ENCODE measurements at regions not wholly inside any gene's neighbourhood (a gene's known extent, or its start where the extent isn't known, plus 50 kb on each side); places are given as distances from the start of the nearest gene placed in this dataset.

- intact Hi-C loops (cut with DNase I, micrococcal nuclease) = no loop called here
- ATAC-seq = no peak
Measured at GRCh38 chr10:9734218-9734617, 1283.5 kb upstream of the CELF2 start.

GRCh38 chr10:9735731-9736130, 1281.9 kb upstream of the CELF2 start:
- intact Hi-C loops (cut with DNase I, micrococcal nuclease) = no loop called here
- no peaks in the 10 kb centered on the region for H3K9me3 ChIP-seq
- no peak overlapping the region for H3K4me3 ChIP-seq
- DNase-seq (no peak), ATAC-seq (no peak)
- TF ChIP-seq, protein P1, sequence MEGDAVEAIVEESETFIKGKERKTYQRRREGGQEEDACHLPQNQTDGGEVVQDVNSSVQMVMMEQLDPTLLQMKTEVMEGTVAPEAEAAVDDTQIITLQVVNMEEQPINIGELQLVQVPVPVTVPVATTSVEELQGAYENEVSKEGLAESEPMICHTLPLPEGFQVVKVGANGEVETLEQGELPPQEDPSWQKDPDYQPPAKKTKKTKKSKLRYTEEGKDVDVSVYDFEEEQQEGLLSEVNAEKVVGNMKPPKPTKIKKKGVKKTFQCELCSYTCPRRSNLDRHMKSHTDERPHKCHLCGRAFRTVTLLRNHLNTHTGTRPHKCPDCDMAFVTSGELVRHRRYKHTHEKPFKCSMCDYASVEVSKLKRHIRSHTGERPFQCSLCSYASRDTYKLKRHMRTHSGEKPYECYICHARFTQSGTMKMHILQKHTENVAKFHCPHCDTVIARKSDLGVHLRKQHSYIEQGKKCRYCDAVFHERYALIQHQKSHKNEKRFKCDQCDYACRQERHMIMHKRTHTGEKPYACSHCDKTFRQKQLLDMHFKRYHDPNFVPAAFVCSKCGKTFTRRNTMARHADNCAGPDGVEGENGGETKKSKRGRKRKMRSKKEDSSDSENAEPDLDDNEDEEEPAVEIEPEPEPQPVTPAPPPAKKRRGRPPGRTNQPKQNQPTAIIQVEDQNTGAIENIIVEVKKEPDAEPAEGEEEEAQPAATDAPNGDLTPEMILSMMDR (IDR thresholded peaks at IDR 0.05) = no peak
- H3K4me1 ChIP-seq (ENCODE audit: low read depth) = no peaks in the 10 kb centered on the region
- H3K36me3 ChIP-seq (ENCODE audit: low read depth) = no peaks in the 10 kb centered on the region

More at GRCh38 chr10:9734218-9734617, 1283.5 kb upstream of the CELF2 start:
- DNase-seq = no peak
- Histone ChIP-seq H3K4me1 (ENCODE audit: low read depth) (no peaks in the 10 kb centered on the region), H3K9me3 (no peaks in the 10 kb centered on the region), H3K36me3 (ENCODE audit: low read depth) (no peaks in the 10 kb centered on the region), H3K4me3 (no peak overlapping the region)
- TF ChIP-seq, protein P1 (IDR thresholded peaks at IDR 0.05) = no peak

- DNase-seq (peak in 1 of 3 donors; percentile 3), ATAC-seq (peak; percentile 15)
- H3K4me3 ChIP-seq = no peak overlapping the region
- no peaks in the 10 kb centered on the region for H3K9me3 ChIP-seq
- no peaks in the 10 kb centered on the region for H3K4me1 ChIP-seq (ENCODE audit: low read depth)
- H3K36me3 ChIP-seq (ENCODE audit: low read depth) = no peaks in the 10 kb centered on the region
- intact Hi-C loops (cut with DNase I, micrococcal nuclease) = no loop called here
- TF ChIP-seq, protein P1 (IDR thresholded peaks at IDR 0.05) = no peak
Measured at GRCh38 chr10:9743639-9744038, 1274.0 kb upstream of the CELF2 start.

GRCh38 chr10:9745158-9745557, 1272.5 kb upstream of the CELF2 start:
- Histone ChIP-seq H3K9me3 (no peaks in the 10 kb centered on the region), H3K4me1 (ENCODE audit: low read depth) (no peaks in the 10 kb centered on the region), H3K4me3 (no peak overlapping the region), H3K36me3 (ENCODE audit: low read depth) (no peaks in the 10 kb centered on the region)
- no peak for ATAC-seq
- TF ChIP-seq, protein P1 (IDR thresholded peaks at IDR 0.05) = no peak
- no peak for DNase-seq
- intact Hi-C loops (cut with DNase I, micrococcal nuclease) = no loop called here

DNA sequence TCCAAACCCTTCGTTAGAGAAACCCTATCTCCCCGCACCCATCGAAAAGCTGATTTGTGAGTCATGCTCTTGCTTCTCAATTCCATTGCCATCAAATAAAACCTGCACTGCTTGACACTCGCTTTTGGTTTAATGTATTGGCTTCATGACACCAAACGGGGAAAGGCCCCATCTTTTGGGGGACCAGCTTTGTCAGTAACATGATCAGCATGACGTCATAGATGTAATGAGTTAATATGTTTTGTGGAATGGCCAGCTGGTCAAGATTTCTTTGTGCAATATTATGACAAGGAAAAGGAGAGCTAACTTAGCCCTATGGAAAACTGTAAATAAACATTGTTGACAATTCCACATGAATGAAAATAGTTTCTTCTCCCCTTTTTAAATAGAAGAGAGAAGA, 1260.5 kb upstream of the CELF2 start:
- no peaks in the 10 kb centered on the region for H3K4me1 ChIP-seq (ENCODE audit: low read depth)
- ATAC-seq (no peak), DNase-seq (no peak)
- H3K4me3 ChIP-seq = no peak overlapping the region
- intact Hi-C loops (cut with DNase I, micrococcal nuclease) = no loop called here
- H3K36me3 ChIP-seq (ENCODE audit: low read depth) = no peaks in the 10 kb centered on the region
- H3K9me3 ChIP-seq = no peaks in the 10 kb centered on the region
- TF ChIP-seq, protein P1 (IDR thresholded peaks at IDR 0.05) = no peak

DNA sequence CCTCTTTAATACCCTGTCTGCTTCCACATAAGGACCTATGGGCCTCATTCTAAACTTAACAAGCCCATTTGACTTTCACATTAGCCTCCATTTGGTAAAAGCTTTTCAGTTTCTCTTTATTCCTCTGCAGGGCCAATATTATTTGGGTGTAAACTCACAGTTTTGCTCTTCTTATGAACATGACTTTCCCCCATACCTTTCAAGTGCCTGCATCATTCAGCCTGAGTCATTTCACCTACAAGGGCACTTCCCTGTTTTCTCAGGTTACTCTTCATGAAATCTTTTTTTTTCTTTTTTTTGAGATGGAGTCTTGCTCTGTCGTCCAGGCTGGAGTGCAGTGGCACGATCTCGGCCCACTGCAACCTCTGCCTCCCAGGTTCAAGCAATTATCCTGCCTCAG, 1258.1 kb upstream of the CELF2 start:
- no peak for ATAC-seq
- Histone ChIP-seq H3K4me3 (no peak overlapping the region), H3K4me1 (ENCODE audit: low read depth) (no peaks in the 10 kb centered on the region), H3K9me3 (no peaks in the 10 kb centered on the region), H3K36me3 (ENCODE audit: low read depth) (no peaks in the 10 kb centered on the region)
- intact Hi-C loops (cut with DNase I, micrococcal nuclease) = no loop called here
- DNase-seq = no peak
- TF ChIP-seq, protein P1 (IDR thresholded peaks at IDR 0.05) = no peak

Data from mucosa of descending colon (tissue), 3 donors.